ENCODE measurements at regions not wholly inside any gene's neighbourhood (a gene's known extent, or its start where the extent isn't known, plus 50 kb on each side); places are given as distances from the start of the nearest gene placed in this dataset.

DNA sequence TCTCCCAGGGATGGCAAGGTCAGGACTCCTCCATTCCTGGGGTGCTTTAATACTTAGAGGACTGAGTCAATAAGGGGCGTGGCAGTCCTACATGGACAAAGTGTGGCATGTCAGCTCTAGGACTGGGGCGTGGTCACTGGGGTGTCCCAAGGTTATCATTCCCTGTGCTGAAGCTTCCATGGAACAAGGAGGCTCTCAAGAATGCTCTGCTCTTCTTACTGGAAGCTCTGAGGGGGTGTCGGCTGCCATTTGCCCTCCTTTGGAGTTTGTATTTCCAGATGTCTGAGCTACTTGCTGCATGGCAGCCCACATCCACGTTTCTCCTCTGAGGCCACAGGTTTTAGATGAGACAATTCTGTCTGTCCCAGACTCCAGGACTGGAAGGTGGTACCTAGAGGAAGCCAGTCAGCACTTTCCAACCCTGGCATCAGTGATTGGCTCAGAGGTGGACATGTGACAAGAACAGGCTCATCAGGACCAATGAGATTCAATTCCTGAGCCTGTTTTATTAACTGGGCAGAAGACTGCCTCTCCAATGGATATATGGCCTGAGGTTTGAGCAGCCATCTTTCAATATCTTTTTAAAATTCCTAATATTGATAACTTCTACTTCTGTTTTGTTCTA is 128.9 kb upstream of the ARL4C start:
- H3K27me3 Mint-ChIP-seq (ENCODE audit: unreplicated experiment): no peaks in the 10 kb centered on the region
- TF ChIP-seq, protein P1, sequence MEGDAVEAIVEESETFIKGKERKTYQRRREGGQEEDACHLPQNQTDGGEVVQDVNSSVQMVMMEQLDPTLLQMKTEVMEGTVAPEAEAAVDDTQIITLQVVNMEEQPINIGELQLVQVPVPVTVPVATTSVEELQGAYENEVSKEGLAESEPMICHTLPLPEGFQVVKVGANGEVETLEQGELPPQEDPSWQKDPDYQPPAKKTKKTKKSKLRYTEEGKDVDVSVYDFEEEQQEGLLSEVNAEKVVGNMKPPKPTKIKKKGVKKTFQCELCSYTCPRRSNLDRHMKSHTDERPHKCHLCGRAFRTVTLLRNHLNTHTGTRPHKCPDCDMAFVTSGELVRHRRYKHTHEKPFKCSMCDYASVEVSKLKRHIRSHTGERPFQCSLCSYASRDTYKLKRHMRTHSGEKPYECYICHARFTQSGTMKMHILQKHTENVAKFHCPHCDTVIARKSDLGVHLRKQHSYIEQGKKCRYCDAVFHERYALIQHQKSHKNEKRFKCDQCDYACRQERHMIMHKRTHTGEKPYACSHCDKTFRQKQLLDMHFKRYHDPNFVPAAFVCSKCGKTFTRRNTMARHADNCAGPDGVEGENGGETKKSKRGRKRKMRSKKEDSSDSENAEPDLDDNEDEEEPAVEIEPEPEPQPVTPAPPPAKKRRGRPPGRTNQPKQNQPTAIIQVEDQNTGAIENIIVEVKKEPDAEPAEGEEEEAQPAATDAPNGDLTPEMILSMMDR (IDR thresholded peaks at IDR 0.05; ENCODE audit: partially characterized antibody, unreplicated experiment): no peak
- H3K4me1 Mint-ChIP-seq (ENCODE audit: low read depth, unreplicated experiment): no peaks in the 10 kb centered on the region
- H3K27ac Mint-ChIP-seq (ENCODE audit: unreplicated experiment): no peak overlapping the region
- H3K36me3 Mint-ChIP-seq (ENCODE audit: unreplicated experiment): no peaks in the 10 kb centered on the region
- H3K9me3 Mint-ChIP-seq (ENCODE audit: unreplicated experiment): peaks cover 2% of the 10 kb centered on the region
- H3K4me3 Mint-ChIP-seq (ENCODE audit: unreplicated experiment): no peak overlapping the region
- no peak for DNase-seq

DNA sequence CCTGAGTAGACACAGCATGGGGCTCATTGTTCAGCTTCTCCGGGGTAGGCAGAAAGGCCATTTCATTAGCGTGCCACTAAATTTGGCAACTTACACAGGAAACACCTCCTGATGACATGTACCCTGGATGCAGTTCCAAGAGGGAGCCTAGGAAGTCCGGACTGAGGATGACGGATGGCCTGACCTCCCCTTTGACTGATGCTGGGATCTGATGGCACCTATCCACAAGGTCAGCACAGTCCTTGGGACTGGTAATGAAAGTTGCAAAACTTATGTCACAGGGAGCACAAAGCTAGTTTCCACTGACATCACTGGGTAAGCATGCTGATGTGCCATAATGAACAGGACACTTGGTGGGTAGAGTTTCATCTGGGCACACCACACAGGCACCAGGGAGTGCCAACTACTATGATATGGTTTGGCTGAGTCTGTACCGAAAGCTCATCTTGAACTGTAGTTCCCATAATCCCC is 126.7 kb upstream of the ARL4C start:
- no peak overlapping the region for H3K4me3 Mint-ChIP-seq (ENCODE audit: unreplicated experiment)
- TF ChIP-seq, protein P1 (IDR thresholded peaks at IDR 0.05; ENCODE audit: partially characterized antibody, unreplicated experiment): no peak
- no peaks in the 10 kb centered on the region for H3K27me3 Mint-ChIP-seq (ENCODE audit: unreplicated experiment)
- no peaks in the 10 kb centered on the region for H3K9me3 Mint-ChIP-seq (ENCODE audit: unreplicated experiment)
- H3K36me3 Mint-ChIP-seq (ENCODE audit: unreplicated experiment): no peaks in the 10 kb centered on the region
- DNase-seq: no peak
- no peak overlapping the region for H3K27ac Mint-ChIP-seq (ENCODE audit: unreplicated experiment)
- no peaks in the 10 kb centered on the region for H3K4me1 Mint-ChIP-seq (ENCODE audit: low read depth, unreplicated experiment)

DNA sequence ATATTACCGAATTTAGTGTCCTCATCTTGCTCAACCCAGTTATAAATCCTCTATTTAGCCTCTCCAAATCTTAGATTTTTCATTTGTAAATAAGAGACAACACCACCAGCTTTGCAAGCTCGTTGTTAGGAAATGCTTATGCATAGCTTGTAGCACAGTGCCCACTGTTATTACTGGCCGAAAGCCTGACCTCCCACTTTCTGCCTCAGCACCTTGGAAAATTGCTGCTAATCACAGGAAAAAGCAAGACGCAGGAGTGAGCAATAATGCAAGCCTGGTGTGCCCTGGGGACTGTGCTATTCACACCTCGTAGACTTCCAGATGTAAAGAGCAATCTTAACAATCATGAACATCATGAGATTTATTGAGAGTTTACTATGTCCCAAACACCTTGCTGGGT is 124.2 kb upstream of the ARL4C start:
- H3K9me3 Mint-ChIP-seq (ENCODE audit: unreplicated experiment): no peaks in the 10 kb centered on the region
- H3K27me3 Mint-ChIP-seq (ENCODE audit: unreplicated experiment): no peaks in the 10 kb centered on the region
- no peaks in the 10 kb centered on the region for H3K4me1 Mint-ChIP-seq (ENCODE audit: low read depth, unreplicated experiment)
- no peak for DNase-seq
- no peak overlapping the region for H3K27ac Mint-ChIP-seq (ENCODE audit: unreplicated experiment)
- no peak overlapping the region for H3K4me3 Mint-ChIP-seq (ENCODE audit: unreplicated experiment)
- TF ChIP-seq, protein P1 (IDR thresholded peaks at IDR 0.05; ENCODE audit: partially characterized antibody, unreplicated experiment): no peak
- no peaks in the 10 kb centered on the region for H3K36me3 Mint-ChIP-seq (ENCODE audit: unreplicated experiment)

DNA sequence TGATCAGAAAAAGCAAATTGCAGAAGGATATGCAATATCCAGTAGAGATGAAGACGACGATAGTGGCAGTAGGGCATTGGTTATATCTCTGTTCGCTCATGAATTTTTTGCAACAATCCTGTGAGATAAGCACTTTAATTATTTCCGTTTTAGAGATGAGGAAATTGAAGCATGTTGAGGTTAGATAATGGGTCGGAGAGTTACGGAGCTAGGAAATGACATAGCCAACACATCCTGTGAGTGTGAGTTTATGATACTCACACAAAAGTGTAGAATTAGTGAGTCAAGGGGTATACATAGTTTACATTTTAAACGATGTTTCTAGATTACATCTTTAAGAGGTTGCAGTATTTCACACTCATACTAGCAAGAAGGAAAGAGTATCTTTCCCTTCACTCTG is 123.1 kb upstream of the ARL4C start:
- Mint-ChIP-seq H3K27me3 (ENCODE audit: unreplicated experiment) (no peaks in the 10 kb centered on the region), H3K9me3 (ENCODE audit: unreplicated experiment) (no peaks in the 10 kb centered on the region), H3K27ac (ENCODE audit: unreplicated experiment) (no peak overlapping the region), H3K36me3 (ENCODE audit: unreplicated experiment) (no peaks in the 10 kb centered on the region), H3K4me3 (ENCODE audit: unreplicated experiment) (no peak overlapping the region), H3K4me1 (ENCODE audit: low read depth, unreplicated experiment) (no peaks in the 10 kb centered on the region)
- no peak for DNase-seq
- TF ChIP-seq, protein P1 (IDR thresholded peaks at IDR 0.05; ENCODE audit: partially characterized antibody, unreplicated experiment): no peak

DNA sequence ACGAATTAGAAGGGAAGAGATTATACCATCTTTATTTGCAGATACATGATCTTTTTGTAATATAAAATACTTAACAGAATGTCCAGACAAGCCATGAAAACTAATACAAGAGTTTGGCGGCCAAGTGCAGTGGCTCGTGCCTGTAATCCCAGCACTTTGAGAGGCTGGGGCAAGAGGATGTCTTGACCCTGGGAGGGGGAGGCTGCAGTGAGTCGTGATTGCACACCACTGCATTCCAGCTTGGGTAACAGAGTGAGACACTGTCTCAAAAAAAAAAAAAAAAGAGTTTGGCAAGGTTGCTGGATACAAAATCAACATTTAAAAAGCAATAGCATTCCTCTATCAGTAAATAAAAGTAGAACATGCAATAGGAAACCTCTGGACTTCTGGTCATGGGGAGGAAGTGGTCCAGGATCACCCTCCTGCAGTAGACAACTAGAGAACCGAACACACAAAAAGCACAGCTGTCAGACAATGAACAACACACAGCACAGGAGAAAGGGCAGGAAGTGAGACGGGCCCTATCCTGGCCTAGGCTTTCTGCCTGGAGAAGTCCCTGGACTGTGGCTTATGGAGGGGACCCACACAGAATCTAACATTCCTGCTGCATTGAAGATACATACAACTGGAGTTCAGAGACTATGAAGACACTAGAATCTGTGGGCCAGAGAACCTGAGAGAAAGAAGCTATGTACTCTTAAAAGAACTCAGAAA is 118.9 kb upstream of the ARL4C start:
- no peak overlapping the region for H3K4me3 Mint-ChIP-seq (ENCODE audit: unreplicated experiment)
- no peak overlapping the region for H3K27ac Mint-ChIP-seq (ENCODE audit: unreplicated experiment)
- no peaks in the 10 kb centered on the region for H3K4me1 Mint-ChIP-seq (ENCODE audit: low read depth, unreplicated experiment)
- no peaks in the 10 kb centered on the region for H3K36me3 Mint-ChIP-seq (ENCODE audit: unreplicated experiment)
- no peaks in the 10 kb centered on the region for H3K27me3 Mint-ChIP-seq (ENCODE audit: unreplicated experiment)
- TF ChIP-seq, protein P1 (IDR thresholded peaks at IDR 0.05; ENCODE audit: partially characterized antibody, unreplicated experiment): no peak
- DNase-seq: no peak
- peaks cover 1% of the 10 kb centered on the region for H3K9me3 Mint-ChIP-seq (ENCODE audit: unreplicated experiment)

Data from glutamatergic neuron (in vitro differentiated cells).